Endothelial cell of umbilical vein (primary cell): ENCODE measurements at regions not wholly inside any gene's neighbourhood (a gene's known extent, or its start where the extent isn't known, plus 50 kb on each side); places are given as distances from the start of the nearest gene placed in this dataset.

Experiments
- BruUV-seq: library from RNA; stranded (reverse); fragments of 400-500 nt; replicated peaks from 2 replicates; lab custom pipeline; 2021; lab: Mats Ljungman, UMichigan
- CTCF ChIA-PET: fragments of 300-600, 350-600 bp; sonication (Branson Sonifier 250); formaldehyde crosslinking; loops from one replicate; lab custom pipeline; 2021; ENCODE audit warnings: antibody characterized with exemption, inconsistent platforms; lab: Charles Lee
- POLR2A ChIA-PET: fragments of 300-600, 350-600 bp; sonication (Branson Sonifier 250); formaldehyde crosslinking; loops from one replicate; lab custom pipeline; 2021; ENCODE audit warnings: antibody characterized with exemption, inconsistent platforms; lab: Charles Lee
- DNase-seq: peaks from one replicate; pipeline ENCODE4 v3.0.0-alpha.2; 2011; ENCODE audit warnings: low read depth, low spot score
- FAIRE-seq: peaks from 2 replicates; lab custom pipeline; 2011; peaks lifted over from hg19 to GRCh38; lab: Jason Lieb, UNC
- H2AFZ ChIP-seq: 2 replicates; pipeline ENCODE4 v1.6.0; 2012; ENCODE audit warnings: low read depth, low read length, control low read depth, inconsistent platforms
- H3K27ac ChIP-seq: 2 replicates; pipeline ENCODE4 v1.5.1; 2011; ENCODE audit warnings: low read depth, mild to moderate bottlenecking, control low read depth, low read length, moderate library complexity; ENCODE audit not compliant: insufficient read depth
- H3K27me3 ChIP-seq, 2 experiments: 2 replicates each; pipeline versions ENCODE4 v1.6.0 to v1.6.1; 2011; ENCODE audit warnings: low read length in 2 of 2, mixed read lengths in 1 of 2; ENCODE audit not compliant: control insufficient read depth in 2 of 2, insufficient read depth in 2 of 2
- H3K36me3 ChIP-seq, 2 experiments: 2 replicates in 1 of 2; 3 replicates in 1 of 2; pipeline ENCODE4 v1.5.1; 2011; ENCODE audit warnings: low read length in 2 of 2, mild to moderate bottlenecking in 1 of 2, moderate library complexity in 1 of 2; ENCODE audit not compliant: control insufficient read depth in 2 of 2, insufficient read depth in 2 of 2; ENCODE audit errors: extremely low read depth in 1 of 2
- H3K4me1 ChIP-seq: 3 replicates; pipeline ENCODE4 v1.5.1; 2011; ENCODE audit warnings: mild to moderate bottlenecking, low read length; ENCODE audit not compliant: control insufficient read depth, insufficient read depth; ENCODE audit errors: extremely low read depth
- H3K4me2 ChIP-seq: 2 replicates; pipeline ENCODE4 v1.6.1; 2011; ENCODE audit warnings: low read length, control low read depth, mixed read lengths; ENCODE audit not compliant: insufficient read depth
- H3K4me3 ChIP-seq, 3 experiments: fragments of 200-600 bp in 1 of 3; sonication (generic), shearing (Covaris generic) in 1 of 3; replicated peaks in 1 of 3; 2 replicates each; pipeline ENCODE4 v1.5.1; 2011 to 2016; ENCODE audit warnings: control low read depth in 3 of 3, low read length in 3 of 3, mild to moderate bottlenecking in 2 of 3, inconsistent platforms in 1 of 3, low read depth in 1 of 3, moderate library complexity in 1 of 3; ENCODE audit not compliant: insufficient read depth in 1 of 3
- H3K79me2 ChIP-seq: 2 replicates; pipeline ENCODE4 v1.6.0; 2012; ENCODE audit warnings: low read length, inconsistent platforms; ENCODE audit not compliant: control insufficient read depth, insufficient read depth
- H3K9ac ChIP-seq: replicated peaks from 2 replicates; pipeline ENCODE3; 2011; ENCODE audit warnings: low read length, control low read depth; ENCODE audit not compliant: insufficient read depth; ENCODE audit errors: extremely low read depth
- H3K9me1 ChIP-seq: replicated peaks from 3 replicates; pipeline ENCODE4 v1.6.0; 2011; ENCODE audit warnings: mild to moderate bottlenecking, low read length; ENCODE audit not compliant: control insufficient read depth, insufficient read depth; ENCODE audit errors: extremely low read depth
- H3K9me3 ChIP-seq: replicated peaks from 2 replicates; pipeline ENCODE4 v1.5.1; 2012; ENCODE audit warnings: low read length, inconsistent platforms; ENCODE audit not compliant: control insufficient read depth, insufficient read depth
- H4K20me1 ChIP-seq: replicated peaks from 2 replicates; pipeline ENCODE3; 2011; ENCODE audit warnings: mild to moderate bottlenecking, low read length; ENCODE audit not compliant: control insufficient read depth, insufficient read depth; ENCODE audit errors: extremely low read depth
- CTCF ChIP-seq, 2 donors: IDR thresholded peaks; 1 replicate in 1 of 2; 2 replicates in 1 of 2; pipeline ENCODE4 v1.5.1; 2011; ENCODE audit warnings: low read length in 2 of 2, mild to moderate bottlenecking in 2 of 2, moderate library complexity in 2 of 2, control low read depth in 1 of 2, inconsistent platforms in 1 of 2, low read depth in 1 of 2; ENCODE audit not compliant: insufficient read depth in 1 of 2; ENCODE audit errors: extremely low read depth in 1 of 2
- EZH2 ChIP-seq: IDR thresholded peaks from 2 replicates; pipeline ENCODE4 v1.6.1; 2012; ENCODE audit warnings: borderline replicate concordance, low read depth, mild to moderate bottlenecking, moderate library complexity, low read length, inconsistent platforms; ENCODE audit not compliant: severe bottlenecking
- FOS ChIP-seq: IDR thresholded peaks from 2 replicates; pipeline ENCODE4 v1.6.1; 2011; ENCODE audit warnings: mild to moderate bottlenecking, low read length, moderate library complexity, borderline replicate concordance; ENCODE audit not compliant: insufficient read depth
- GATA2 ChIP-seq: IDR thresholded peaks from 2 replicates; pipeline ENCODE4 v1.7.0; 2011; ENCODE audit warnings: low read depth, mild to moderate bottlenecking, moderate library complexity, mixed read lengths, low read length; ENCODE audit not compliant: insufficient read length, insufficient read depth
- JUN ChIP-seq: IDR thresholded peaks from 2 replicates; pipeline ENCODE4 v1.6.1; 2011; ENCODE audit warnings: borderline replicate concordance, low read depth; ENCODE audit not compliant: insufficient read length, insufficient read depth
- MAX ChIP-seq: IDR thresholded peaks from 2 replicates; pipeline ENCODE4 v1.6.1; 2011; ENCODE audit not compliant: insufficient read depth, insufficient read length
- MYC ChIP-seq: IDR thresholded peaks from one replicate; pipeline ENCODE4 v1.6.1; 2011; ENCODE audit warnings: mild to moderate bottlenecking, low read depth, low read length
- POLR2A ChIP-seq: IDR thresholded peaks from 2 replicates; pipeline ENCODE4 v1.6.1; 2012; ENCODE audit warnings: low read depth, mild to moderate bottlenecking, control low read depth, low read length
- POLR2AphosphoS5 ChIP-seq: IDR thresholded peaks from 2 replicates; pipeline ENCODE4 v1.6.1; 2012; ENCODE audit warnings: low read depth, mild to moderate bottlenecking, control low read depth, low read length, moderate library complexity; ENCODE audit not compliant: insufficient read depth
- dilution Hi-C: fragments of 300-500 bp; cut with MboI; formaldehyde crosslinking; loops from one replicate; pipeline ENCODE4 v1.15.0; 2019; ENCODE audit warnings: low sequenced_read_pairs; ENCODE audit not compliant: extremely low pct_ligation_motif_present
- intact Hi-C: fragments of 100-400 bp; cut with micrococcal nuclease; formaldehyde crosslinking; loops from one replicate; pipeline ENCODE4 v1.10.0; 2022

DNA sequence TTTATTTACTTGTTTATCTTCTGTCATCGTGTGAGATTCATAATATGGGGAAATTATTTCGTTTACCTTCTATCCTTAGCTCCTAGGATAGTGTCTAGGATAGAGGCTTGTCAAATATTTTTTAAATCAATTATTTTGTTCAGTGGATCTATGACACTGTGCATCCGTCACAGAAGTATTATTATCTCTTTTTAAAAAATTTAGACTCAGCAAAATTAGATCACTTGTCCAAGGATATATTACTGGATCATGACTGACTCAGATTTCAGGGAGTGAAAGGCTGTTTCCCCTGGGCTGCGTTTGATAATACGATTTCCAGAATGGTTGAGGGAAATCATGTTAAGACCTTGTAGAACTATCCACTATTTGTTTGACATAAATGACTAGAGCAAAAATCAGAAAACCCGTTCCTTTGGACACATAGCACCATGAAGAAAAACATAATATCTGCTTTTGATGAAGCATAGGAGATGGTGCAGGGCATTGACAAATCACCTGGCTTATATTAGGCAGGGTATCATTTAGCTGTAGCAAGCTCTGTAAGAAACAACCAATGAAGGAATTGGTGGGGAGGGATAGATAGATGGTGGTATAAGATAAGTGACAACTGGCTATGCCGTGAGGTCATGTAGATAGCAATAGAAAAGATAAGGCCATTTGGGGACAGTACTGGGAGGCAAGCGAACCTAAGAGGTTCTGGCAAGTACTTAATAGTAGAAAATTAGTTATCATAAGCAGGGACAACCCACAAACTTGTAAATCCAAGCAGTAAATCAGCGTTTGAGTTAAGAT, 465.2 kb upstream of the MAN1A1 start:
- Histone ChIP-seq H3K4me2 (no peak overlapping the region), H3K9ac (no peak overlapping the region), H3K9me1 (no peaks in the 10 kb centered on the region), H3K4me3 (no peak overlapping the region), H3K36me3 (no peaks in the 10 kb centered on the region), H4K20me1 (no peaks in the 10 kb centered on the region), H3K27ac (no peak overlapping the region), H3K79me2 (no peaks in the 10 kb centered on the region), H3K27me3 (no peaks in the 10 kb centered on the region), H3K9me3 (no peaks in the 10 kb centered on the region), H3K4me1 (no peaks in the 10 kb centered on the region), H2AFZ (no peak overlapping the region)
- CTCF ChIA-PET: no interaction called here
- dilution Hi-C loops: no loop called here
- TF ChIP-seq POLR2A (no peak), EZH2 (no peak), JUN (no peak), POLR2AphosphoS5 (no peak), MYC (no peak), FOS (no peak), MAX (no peak), CTCF (IDR thresholded peaks at IDR 0.05; ENCODE audit: extremely low read depth in 1 of 2, insufficient read depth in 1 of 2, low read depth in 1 of 2, low read length in 2 of 2) (no peak), GATA2 (no peak)
- FAIRE-seq (no peak), DNase-seq (no peak)
- POLR2A ChIA-PET: no interaction called here
- intact Hi-C loops: no loop called here
- no TSS peak for BruUV-seq
